ENCODE measurements at regions not wholly inside any gene's neighbourhood (a gene's known extent, or its start where the extent isn't known, plus 50 kb on each side); places are given as distances from the start of the nearest gene placed in this dataset.
"Not testable (repeated sequence)": the region's sequence is repeated elsewhere in the genome, so short reads cannot be mapped to it uniquely, and the experiment has no call there.

DNA sequence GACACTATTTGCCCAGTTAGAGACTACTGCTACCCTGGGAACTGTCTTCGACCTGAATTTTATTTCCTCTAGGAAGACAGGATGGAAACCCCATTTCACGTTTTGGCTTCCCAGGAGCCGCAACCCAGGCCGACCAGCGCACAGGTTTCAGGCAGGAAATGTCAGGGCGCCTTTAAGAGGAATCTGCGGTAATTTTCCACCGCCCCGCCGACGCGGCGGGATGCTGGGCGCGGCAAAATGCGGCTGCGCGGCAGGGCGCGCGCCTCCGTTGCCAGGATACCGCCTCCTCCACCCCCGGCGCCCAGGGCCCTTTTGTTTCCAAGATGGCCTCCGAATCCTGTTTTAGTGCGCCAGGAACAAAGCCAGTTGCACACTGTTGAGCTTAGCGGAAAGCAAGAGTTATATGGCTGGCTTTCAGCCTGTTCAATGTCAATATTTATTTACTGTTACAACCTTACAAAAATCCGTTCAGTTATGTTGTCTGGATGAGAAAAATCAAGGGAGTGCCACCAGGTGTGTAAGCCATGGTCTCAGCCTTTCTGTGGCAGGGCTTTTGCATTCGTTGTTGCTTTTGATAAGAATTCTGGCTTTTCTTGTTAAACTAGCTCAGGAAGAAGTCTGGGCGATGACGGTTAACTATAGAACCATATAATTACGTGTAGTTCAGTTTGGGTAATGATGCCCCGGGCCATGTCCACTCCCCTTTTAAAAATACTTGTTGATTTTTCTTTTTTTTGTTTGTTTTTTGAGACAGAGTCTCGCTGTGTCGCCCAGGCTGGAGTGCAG lies 79.7 kb upstream of the CHD2 start:
- in situ Hi-C loops (cut with MboI; ENCODE audit: low sequenced_read_pairs): no loop called here

DNA sequence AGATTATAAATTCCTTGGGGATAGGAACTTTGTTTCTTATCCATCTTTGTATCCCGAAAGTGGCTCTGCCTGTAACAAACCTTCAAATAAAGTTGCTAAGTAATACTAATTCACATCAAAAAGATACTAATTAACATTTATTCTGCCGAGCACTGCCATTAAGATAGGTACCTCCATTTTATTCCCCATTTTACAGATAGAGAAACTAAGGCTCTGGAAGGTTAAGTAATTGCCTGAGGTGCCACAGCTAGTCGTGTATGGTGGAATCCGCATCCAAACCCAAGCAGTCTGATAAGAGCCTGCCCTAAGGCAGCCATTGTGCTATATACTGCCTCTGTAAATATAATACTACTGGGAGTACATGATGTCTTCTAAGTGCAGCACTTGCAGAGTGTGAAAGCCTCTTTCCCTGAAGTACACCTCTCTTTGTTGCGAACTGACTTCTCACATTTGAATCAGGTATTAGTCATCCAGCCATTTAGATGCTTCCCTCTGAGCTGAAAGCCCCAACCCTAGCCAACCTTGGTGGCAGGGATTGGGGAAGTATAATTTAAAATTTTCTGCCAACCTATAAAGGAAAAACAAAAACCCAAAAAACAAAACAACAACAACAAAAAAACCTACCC lies 78.5 kb upstream of the CHD2 start:
- in situ Hi-C loops (cut with MboI; ENCODE audit: low sequenced_read_pairs): no loop called here

DNA sequence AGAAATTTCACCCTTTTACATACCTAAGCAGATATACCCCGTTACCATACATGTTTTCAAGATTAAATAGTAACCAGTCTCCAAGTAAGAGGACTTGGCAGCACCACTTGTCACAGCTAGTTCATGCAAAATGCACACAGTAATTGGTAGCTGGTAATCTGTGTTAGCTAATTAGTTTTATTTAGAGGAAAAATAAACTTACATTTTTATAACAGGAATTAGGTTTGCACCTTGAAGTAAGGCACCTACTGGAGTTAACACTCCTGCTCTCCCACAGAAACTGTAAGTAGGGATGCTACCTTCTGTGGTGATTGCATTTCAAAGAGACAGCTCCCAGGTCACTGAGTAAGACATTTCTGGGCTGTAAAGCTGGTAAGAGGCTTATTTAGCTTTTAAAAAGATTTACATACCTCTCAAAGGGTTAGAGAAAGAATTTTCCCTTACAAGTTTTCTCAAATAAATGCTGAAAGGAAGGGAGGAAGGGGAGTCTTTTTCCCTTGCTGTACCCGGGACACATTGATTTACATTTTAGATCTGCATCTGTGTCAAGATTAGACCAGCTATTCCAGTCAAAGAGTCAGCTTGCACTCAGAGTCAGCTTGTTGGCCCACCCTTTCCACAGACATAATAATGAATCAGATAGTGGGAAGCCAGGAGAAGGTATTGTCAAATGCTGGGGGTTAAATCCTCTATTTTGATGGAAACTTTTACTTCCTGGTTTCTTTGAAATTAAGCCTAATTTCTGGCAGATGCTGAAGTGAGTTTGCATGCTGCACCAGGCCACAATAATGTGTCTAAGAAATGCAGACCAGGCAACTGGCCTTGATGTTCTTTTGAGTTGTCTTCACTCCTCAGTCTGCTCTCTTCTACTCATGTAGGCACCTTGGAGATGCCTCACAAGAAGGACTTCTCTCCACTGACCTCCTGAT lies 77.6 kb upstream of the CHD2 start:
- in situ Hi-C loops (cut with MboI; ENCODE audit: low sequenced_read_pairs): no loop called here

DNA sequence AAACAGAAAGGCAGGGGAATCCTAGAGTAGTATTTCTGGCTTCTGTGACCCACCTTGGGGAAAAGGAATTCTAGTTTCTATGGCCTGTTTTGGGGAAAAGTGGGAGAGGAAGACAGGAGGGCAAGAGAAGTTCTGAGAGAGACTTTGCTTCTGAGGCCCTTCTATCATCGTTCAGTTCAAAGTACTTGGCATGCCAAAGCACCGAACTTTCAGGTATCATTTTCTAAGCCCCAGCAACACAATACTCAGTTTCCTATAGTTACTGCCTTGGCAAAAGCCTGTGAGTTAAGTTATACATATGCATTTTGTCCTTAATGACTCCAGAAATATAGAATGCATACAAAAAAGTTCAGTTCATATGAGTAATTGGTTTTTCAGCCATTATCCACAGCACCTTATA lies 74.1 kb upstream of the CHD2 start:
- in situ Hi-C loops (cut with MboI; ENCODE audit: low sequenced_read_pairs): no loop called here

DNA sequence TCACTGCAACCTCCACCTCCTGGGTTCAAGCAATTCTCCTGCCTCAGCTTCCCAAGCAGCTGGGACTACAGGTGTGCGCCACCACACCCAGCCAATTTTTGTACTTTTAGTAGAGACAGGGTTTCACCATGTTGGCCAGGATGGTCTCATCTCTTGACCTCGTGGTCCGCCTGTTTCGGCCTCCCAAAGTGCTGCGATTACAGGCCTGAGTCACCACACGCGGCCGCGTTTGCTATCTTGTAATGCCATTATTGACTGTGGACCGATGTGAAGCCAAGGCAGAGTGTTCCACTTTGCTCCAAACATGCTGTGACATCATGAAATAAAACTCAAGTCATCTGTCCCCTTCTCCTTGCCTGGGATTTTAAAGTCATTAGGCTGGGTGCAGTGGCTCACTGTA lies 72.1 kb upstream of the CHD2 start:
- in situ Hi-C loops (cut with MboI; ENCODE audit: low sequenced_read_pairs): not testable (repeated sequence)

DNA sequence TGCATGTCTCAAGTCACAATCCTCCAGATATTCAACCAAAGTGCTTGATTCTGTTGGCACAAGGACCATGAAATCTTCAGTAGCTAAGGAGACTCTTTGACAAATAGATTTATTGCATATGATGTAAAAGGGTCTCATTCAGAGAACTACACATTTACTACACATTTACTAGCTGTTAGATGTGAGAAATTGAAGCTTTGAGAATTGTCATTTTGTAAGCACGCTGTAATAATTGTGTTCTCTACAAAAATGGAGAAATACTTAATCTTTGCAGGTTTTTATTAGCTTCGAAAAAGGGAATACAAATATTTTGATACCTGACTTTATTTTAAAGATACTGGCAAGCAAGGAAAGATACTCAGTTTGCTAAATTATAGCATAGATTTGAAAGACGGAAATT lies 70.2 kb upstream of the CHD2 start:
- in situ Hi-C loops (cut with MboI; ENCODE audit: low sequenced_read_pairs): no loop called here

DNA sequence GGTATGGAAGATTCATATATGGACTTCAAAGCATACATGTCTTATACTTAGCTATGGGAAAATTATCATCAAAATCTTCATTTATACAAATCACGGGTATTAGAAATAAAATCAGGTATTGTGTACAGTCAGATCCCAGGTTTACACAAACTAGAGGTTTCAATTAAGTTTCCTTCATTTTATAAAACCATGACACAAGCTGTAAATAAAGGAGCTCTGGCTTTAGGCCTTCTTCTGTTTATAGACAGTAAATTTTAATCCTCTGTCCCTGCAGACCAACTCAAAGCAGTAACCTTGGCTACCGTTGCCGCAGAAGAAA lies 68.8 kb upstream of the CHD2 start:
- in situ Hi-C loops (cut with MboI; ENCODE audit: low sequenced_read_pairs): no loop called here

DNA sequence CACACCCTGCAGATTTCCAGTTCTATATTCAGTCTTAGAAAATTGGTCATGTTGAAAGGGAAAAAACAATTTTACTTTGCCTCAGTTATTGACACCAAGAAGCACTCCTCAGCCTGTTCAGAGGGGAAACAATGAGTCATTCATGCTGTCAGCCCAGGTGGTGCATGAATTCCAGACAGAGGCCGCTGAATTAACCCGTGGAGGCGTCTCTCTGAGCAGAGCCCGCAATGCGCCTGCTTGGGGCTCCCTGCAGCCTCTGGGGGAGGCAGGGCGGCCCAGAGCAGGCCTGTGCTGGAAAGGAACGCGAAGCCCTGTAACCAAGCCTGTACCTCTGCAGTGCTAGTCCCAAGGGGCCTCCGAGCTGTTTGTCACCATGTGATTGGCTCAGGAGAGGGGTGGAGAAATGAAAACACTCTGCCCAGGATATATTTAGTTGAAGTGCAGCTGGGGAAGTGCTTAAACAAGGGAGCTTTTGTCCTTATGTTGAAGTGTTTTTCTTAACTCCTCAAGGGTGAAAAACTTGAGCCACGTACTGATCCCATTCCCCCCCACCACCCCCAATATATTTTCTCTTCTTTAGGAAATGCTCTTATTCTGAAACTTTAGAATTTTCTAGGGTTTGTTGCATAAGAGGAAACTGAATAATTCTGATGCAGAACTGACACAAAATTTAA lies 68.3 kb upstream of the CHD2 start:
- in situ Hi-C loops (cut with MboI; ENCODE audit: low sequenced_read_pairs): no loop called here

DNA sequence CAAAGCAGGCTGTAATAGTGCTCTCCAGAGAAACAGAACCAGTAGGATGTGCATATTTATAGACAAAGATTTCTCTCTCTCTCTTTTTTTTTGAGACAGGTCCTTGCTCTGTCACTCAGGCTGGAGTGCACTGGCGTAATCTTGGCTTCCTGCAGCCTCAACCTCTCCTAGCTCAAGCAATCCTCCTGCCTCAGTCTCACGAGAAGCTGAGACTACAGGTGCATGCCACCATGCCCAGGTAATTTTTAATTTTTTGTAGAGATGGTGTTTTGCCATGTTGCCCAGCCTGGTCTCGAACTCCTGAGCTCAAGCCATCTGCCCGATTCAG lies 67.1 kb upstream of the CHD2 start:
- in situ Hi-C loops (cut with MboI; ENCODE audit: low sequenced_read_pairs): no loop called here

DNA sequence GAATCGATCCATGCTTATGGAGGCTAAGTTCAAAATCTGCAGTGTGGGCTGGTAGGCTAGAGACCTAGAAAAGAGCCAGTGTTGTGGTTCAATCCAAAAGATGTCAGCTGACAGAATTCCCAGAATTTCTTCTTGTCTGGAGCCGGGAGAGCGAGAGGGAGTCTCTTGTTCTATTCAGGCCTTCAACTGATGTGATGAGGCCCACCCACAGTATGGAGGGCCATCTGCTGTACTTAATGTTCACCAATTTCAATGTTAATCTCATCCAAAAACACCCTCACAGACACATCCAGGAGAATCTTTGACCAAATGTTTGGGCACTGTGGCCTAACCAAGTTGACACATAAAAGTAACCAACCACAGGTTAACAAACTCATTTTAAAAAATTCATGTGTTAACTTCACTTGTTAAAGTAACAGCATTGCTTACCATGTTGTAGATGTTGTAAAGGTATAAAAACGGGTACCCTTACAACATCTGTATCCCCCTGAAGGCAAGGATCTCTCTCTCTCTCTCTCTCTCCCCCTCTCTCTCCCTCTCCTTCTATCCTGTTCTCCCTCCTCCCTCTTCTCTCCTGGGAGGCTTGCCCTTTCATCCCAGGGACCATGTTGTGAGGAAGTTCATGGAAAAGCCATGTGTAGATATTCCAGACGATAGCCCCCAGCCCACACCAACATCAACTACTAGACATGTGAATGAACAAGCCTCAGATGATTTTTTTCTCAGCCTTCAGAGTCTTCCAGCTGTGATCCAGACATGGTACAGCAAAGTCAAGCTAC lies 66.4 kb upstream of the CHD2 start:
- in situ Hi-C loops (cut with MboI; ENCODE audit: low sequenced_read_pairs): no loop called here

DNA sequence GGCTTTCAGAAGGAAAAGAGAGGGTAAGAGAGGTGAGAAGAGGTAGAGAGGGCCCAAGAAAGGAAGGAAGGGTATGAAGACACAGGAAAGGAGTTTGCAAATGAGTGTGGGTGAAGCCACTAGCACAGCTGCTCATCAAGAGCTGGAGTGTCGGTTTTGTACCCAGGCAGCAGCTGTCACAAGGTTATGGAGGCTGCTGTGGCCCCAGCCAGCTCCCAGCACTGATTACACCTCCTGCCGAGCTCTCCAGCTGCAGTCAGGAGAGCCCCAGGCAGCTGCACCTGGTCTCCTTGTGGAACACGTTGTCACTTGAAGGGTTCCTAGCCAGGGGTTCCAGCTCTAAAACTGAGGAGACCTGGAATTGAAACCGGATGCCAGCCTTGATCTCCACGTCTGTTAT lies 60.4 kb upstream of the CHD2 start:
- in situ Hi-C loops (cut with MboI; ENCODE audit: low sequenced_read_pairs): no loop called here

DNA sequence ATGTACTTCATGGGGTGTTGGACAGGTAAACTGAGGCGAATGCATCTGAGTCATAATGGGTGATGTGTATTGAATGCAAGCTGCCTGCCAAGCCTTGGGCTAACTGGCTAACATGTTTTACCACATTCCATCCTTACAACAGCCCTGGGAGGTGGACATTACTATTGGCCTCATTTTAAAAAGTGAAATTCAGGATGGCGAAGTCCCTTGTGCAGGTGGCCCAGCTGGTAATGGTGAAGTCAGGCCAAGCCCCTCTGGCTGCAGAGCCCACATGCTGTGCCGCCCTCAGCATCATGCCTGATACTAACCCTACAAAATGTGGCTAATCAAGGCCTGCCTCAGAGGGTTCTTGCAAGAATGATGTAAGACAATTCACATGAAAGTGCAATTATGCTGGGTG lies 60.0 kb upstream of the CHD2 start:
- in situ Hi-C loops (cut with MboI; ENCODE audit: low sequenced_read_pairs): no loop called here

DNA sequence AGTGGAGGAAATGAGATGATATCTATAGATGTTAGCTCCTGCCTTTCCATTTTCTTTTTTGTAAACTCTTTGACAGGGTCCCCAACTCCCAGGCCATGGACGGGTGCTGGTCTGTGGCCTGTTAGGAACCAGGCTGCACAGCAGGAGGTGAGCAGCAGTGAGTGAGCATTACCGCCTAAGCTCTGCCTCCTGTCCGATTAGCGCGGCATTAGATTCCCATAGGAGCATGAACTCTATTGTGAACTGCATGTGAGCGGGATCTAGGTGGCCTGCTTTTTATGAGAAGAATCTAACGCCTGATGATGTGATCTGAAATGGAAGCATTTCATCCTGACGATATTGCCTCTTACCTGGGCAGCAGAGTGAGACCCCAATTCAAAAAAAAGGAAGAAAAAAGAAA lies 56.8 kb upstream of the CHD2 start:
- in situ Hi-C loops (cut with MboI; ENCODE audit: low sequenced_read_pairs): no loop called here

DNA sequence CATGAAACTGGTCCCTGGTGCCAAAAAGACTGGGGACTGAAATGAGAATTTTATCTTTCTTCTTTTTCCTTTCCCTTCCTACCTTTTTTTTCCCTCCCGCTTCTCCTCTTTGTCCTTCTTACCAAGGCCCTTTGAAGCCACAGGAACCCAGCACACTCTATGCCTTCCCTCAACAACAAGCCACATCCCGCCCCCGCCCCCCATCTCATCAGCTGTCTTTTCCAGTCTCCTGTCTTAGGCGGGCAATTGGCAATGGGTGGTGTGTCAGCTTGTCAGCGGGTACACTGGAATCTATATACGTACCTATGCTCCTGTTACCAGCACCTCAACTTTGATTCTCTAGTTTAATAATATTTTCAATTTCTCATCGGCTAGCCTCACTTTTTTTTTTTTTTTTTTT lies 56.3 kb upstream of the CHD2 start:
- in situ Hi-C loops (cut with MboI; ENCODE audit: low sequenced_read_pairs): no loop called here

DNA sequence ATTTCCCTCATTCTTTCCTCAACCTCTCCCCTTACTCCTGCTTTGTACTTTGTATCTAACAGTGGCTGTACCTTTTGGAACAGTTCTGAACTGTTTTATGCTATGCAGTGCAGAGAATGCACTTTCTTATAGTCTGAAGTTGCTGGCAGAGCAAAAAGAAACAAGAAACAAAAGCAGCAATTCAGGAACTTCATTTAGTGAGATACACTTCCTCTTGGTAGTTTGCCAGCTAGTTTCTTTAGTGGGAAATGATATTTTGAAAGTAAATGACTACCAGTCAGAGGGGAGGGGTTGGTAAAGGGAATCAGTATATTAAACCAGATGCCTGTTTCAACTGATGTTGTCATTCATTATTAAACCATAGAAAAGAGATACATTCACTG lies 55.0 kb upstream of the CHD2 start:
- in situ Hi-C loops (cut with MboI; ENCODE audit: low sequenced_read_pairs): no loop called here

DNA sequence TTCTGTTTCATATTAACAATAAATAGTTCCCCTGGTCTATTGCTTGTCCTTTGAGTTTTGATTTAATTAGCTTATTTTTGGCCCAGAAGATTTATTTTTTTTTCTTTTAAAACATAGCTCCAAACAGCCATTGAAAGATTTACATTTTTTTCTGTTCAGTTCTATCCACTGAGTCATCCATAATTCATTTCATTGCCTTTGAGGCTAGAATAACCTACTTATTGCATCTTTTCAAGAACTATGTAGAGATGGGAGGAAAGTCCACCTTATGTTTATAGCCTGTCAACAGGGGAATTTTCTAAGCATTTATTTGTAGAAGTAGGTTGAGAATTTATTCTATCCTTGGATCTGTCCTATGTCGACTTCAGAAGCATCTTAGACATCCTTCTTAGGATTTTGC lies 53.4 kb upstream of the CHD2 start:
- in situ Hi-C loops (cut with MboI; ENCODE audit: low sequenced_read_pairs): no loop called here

DNA sequence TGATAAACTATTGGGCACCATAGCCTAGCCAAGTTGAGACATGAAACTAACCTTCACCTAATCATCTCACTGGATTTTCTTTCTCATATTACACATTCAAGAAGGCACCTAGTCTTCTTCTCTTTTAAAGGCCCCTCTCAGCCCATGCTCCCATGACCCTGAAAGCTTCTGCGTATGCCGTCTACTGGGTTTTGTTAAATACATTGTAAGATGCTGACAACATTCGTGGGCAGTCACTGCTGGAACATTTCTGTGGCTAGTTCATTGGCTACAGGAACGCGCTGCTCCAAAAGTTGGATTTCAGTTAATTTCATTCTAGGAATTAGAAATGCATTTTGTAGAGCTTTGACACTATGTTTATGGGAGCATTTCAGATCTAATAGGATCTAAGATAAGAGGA lies 52.3 kb upstream of the CHD2 start:
- in situ Hi-C loops (cut with MboI; ENCODE audit: low sequenced_read_pairs): no loop called here

DNA sequence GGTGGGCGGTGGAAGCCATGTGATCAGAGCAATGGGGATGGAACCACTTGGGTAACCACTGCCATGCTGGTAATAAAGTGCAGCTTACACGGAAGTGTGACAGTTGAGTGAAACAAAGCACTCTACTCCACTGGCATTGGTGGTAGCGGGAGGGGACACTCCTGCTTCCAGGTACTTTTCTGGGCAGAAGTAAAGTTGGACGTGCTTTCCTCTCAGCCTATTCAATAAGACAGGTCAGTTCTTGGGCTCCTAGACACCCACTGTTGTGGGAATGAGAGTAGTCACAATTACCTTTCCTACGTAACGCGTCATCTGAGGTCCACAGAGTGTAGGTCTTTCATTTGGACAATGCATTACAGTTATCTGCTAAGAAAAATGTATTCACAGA lies 51.7 kb upstream of the CHD2 start:
- in situ Hi-C loops (cut with MboI; ENCODE audit: low sequenced_read_pairs): no loop called here

DNA sequence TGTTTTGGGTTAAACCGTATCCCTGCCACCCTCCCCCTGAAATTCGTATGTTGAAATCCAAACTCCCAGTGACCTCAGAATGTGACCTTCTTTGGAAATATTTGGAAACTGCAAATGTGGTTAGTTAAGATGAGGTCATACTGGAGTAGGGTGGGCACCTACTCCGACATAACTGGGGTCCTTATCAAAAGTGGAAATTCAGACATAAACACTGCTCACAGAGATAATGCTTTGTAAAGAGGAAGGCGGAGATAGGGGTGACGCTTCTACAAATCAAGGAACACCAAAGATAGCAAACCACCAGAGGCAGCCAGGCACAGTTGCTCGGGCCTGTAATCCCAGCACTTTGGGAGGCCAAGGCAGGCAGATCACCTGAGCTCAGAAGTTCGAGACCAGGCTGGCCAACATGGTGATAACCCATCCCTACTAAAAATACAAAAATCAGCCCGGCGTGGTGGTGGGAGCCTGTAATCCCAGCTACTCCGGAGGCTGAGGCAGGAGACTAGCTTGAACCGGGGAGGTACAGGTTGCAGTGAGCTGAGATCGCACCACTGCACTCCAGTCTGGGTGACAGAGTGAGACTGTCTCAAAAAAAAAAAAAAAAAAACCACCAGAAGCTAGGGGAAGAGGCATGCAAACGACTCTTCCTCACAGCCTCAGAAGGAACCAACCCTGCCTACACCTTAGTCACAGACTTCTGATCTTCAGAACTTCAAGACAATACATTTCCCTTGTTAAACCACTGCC lies 51.1 kb upstream of the CHD2 start:
- in situ Hi-C loops (cut with MboI; ENCODE audit: low sequenced_read_pairs): no loop called here

DNA sequence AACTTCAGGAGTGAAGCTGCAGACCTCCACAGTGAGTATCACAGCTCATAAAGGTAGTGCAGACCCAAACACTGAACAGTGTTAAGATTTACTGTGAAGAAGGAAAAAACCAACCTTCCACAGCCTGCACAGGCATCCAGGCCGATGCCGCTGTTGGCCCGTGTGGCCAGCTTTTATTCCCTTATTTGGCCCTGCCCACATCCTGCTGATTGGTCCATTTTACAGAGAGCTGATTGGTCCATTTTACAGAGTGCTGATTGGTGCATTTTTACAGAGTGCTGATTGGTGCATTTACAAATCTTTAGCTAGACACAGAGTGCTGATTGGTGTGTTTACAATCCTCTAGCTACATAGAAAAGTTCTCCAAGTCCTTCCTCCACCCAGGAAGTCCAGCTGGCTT lies 49.9 kb upstream of the CHD2 start:
- in situ Hi-C loops (cut with MboI; ENCODE audit: low sequenced_read_pairs): not testable (repeated sequence)

Data from HL-60/S4 treated with retinoic acid at 250 ng/mL for 4 days and 3 days (cell line).